HCT116 (cell line): ENCODE measurements at regions not wholly inside any gene's neighbourhood (a gene's known extent, or its start where the extent isn't known, plus 50 kb on each side); places are given as distances from the start of the nearest gene placed in this dataset.

Experiments used
- ATAC-seq: fragments of 200-7000 bp; cut with Tn5 transposase; 2 replicates; pipeline ENCODE4 v1.9.1; 2020; ENCODE audit warnings: mild to moderate bottlenecking, moderate library complexity
- BruUV-seq: library from RNA; stranded (reverse); fragments of 400-500 nt; replicated peaks from 2 replicates; lab custom pipeline; 2021; lab: Mats Ljungman, UMichigan
- CTCF ChIA-PET: fragments of 300-600 bp; sonication (Branson Sonifier 250); formaldehyde crosslinking; loops from one replicate; lab custom pipeline; 2021; ENCODE audit warnings: antibody characterized with exemption; lab: Charles Lee
- POLR2A ChIA-PET: fragments of 300-600, 350-600 bp; sonication (Branson Sonifier 250); formaldehyde crosslinking; loops from one replicate; lab custom pipeline; 2021; ENCODE audit warnings: antibody characterized with exemption; lab: Charles Lee
- RAD21 ChIA-PET, 2 experiments: fragments of 300-600 bp; sonication (Branson Sonifier 250); formaldehyde crosslinking; loops; one replicate each; lab custom pipeline; 2023; ENCODE audit warnings: low total read pairs in 2 of 2; ENCODE audit not compliant: uncharacterized antibody in 2 of 2, unreplicated experiment in 2 of 2, low non-redundant PET in 1 of 2; lab: Charles Lee
- DNase-seq: peaks from one replicate; pipeline ENCODE4 v3.0.0-alpha.2; 2010; ENCODE audit warnings: low read depth, low spot score
- H2AFZ ChIP-seq: fragments of 200-600 bp; shearing (Covaris generic), sonication (generic); 2 replicates; pipeline ENCODE4 v1.6.1; 2017; ENCODE audit warnings: low read depth, mixed run types, mixed read lengths, antibody characterized with exemption, low read length; ENCODE audit not compliant: poor library complexity, severe bottlenecking
- H3K27ac ChIP-seq: 2 replicates; pipeline ENCODE4 v1.5.1; 2012; ENCODE audit warnings: low read depth, low read length
- H3K27me3 ChIP-seq: fragments of 200-600 bp; sonication (generic); 2 replicates; pipeline ENCODE4 v1.6.1; 2016; ENCODE audit warnings: mixed run types, low read length, mixed read lengths; ENCODE audit not compliant: insufficient read depth
- H3K36me3 ChIP-seq, 2 experiments: fragments of 200-500 bp in 1 of 2; fragments of 200-600 bp in 1 of 2; sonication (Bioruptor generic) in 1 of 2; sonication (generic) in 1 of 2; 2 replicates each; pipeline versions ENCODE4 v1.5.1 to v1.6.1; 2014 to 2016; ENCODE audit warnings: low read length in 2 of 2, inconsistent platforms in 1 of 2, mixed read lengths in 1 of 2, mixed run types in 1 of 2; ENCODE audit not compliant: insufficient read depth in 2 of 2, control insufficient read depth in 1 of 2
- H3K4me1 ChIP-seq, 2 experiments: fragments of 200-600 bp in 1 of 2; sonication (generic) in 1 of 2; 2 replicates each; pipeline versions ENCODE4 v1.5.1 to v1.6.1; 2012 to 2017; ENCODE audit warnings: low read length in 2 of 2, inconsistent platforms in 1 of 2, mild to moderate bottlenecking in 1 of 2, mixed read lengths in 1 of 2, mixed run types in 1 of 2, moderate library complexity in 1 of 2; ENCODE audit not compliant: insufficient read depth in 2 of 2, control insufficient read depth in 1 of 2
- H3K4me2 ChIP-seq: fragments of 200-600 bp; sonication (generic); 2 replicates; pipeline ENCODE4 v1.6.1; 2017; ENCODE audit warnings: mixed run types, low read length, mixed read lengths
- H3K4me3 ChIP-seq, 2 experiments: fragments of 200-600 bp in 1 of 2; sonication (generic) in 1 of 2; replicated peaks in 1 of 2; 2 replicates each; pipeline ENCODE4 v1.5.1; 2011 to 2016; ENCODE audit warnings: low read length in 2 of 2, control low read depth in 1 of 2, low read depth in 1 of 2, mild to moderate bottlenecking in 1 of 2, mixed read lengths in 1 of 2, mixed run types in 1 of 2
- H3K79me2 ChIP-seq: fragments of 200-600 bp; sonication (generic); 2 replicates; pipeline ENCODE4 v1.6.1; 2017; ENCODE audit warnings: mild to moderate bottlenecking, mixed run types, low read length, moderate library complexity, mixed read lengths; ENCODE audit not compliant: insufficient read depth
- H3K9ac ChIP-seq: fragments of 200-600 bp; sonication (generic); 2 replicates; pipeline ENCODE4 v1.6.1; 2016; ENCODE audit warnings: low read length, mixed read lengths
- H3K9me2 ChIP-seq: fragments of 200-600 bp; sonication (generic), shearing (Covaris generic); 2 replicates; pipeline ENCODE4 v1.6.1; 2017; ENCODE audit warnings: mixed run types, mild to moderate bottlenecking, moderate library complexity; ENCODE audit not compliant: insufficient read depth
- H3K9me3 ChIP-seq, 2 experiments: fragments of 200-500 bp in 1 of 2; fragments of 200-600 bp in 1 of 2; sonication (Bioruptor generic) in 1 of 2; sonication (generic) in 1 of 2; 2 replicates each; pipeline ENCODE4 v1.6.1; 2014 to 2017; ENCODE audit warnings: low read length in 2 of 2, mixed read lengths in 2 of 2, inconsistent platforms in 1 of 2, low read depth in 1 of 2, mild to moderate bottlenecking in 1 of 2, mixed run types in 1 of 2, moderate library complexity in 1 of 2; ENCODE audit not compliant: control insufficient read depth in 1 of 2, insufficient read depth in 1 of 2
- H4K20me1 ChIP-seq: fragments of 200-600 bp; sonication (generic), shearing (Covaris generic); 2 replicates; pipeline ENCODE4 v1.6.1; 2017; ENCODE audit warnings: mixed run types, mild to moderate bottlenecking, moderate library complexity; ENCODE audit not compliant: insufficient read depth
- ATF3 ChIP-seq: IDR thresholded peaks from 2 replicates; pipeline ENCODE4 v1.6.1; 2012
- CEBPB ChIP-seq: IDR thresholded peaks from 2 replicates; pipeline ENCODE4 v1.6.1; 2012; ENCODE audit warnings: low read depth
- CTCF ChIP-seq, 3 experiments: fragments of 200-600 bp in 1 of 3; sonication (generic) in 1 of 3; IDR thresholded peaks in 2 of 3; conservative IDR thresholded peaks in 1 of 3; 2 replicates each; pipeline ENCODE4 v1.5.1; 2012 to 2017; ENCODE audit warnings: low read depth in 2 of 3, low read length in 2 of 3, antibody characterized with exemption in 1 of 3, borderline replicate concordance in 1 of 3, control low read depth in 1 of 3, mild to moderate bottlenecking in 1 of 3, mixed read lengths in 1 of 3, mixed run types in 1 of 3, moderate library complexity in 1 of 3; ENCODE audit not compliant: insufficient read depth in 1 of 3
- EGR1 ChIP-seq: IDR thresholded peaks from 2 replicates; pipeline ENCODE4 v1.6.1; 2012; ENCODE audit warnings: low read depth
- ELF1 ChIP-seq: IDR thresholded peaks from 2 replicates; pipeline ENCODE4 v1.6.1; 2012; ENCODE audit warnings: low read depth, borderline replicate concordance
- EZH2 ChIP-seq: fragments of 200-600 bp; sonication (generic); IDR thresholded peaks from 2 replicates; pipeline ENCODE4 v1.6.1; 2017; ENCODE audit warnings: antibody characterized with exemption, mixed run types
- EZH2phosphoT487 ChIP-seq: fragments of 200-600 bp; IDR thresholded peaks from 2 replicates; pipeline ENCODE4 v1.6.1; 2018; ENCODE audit warnings: antibody characterized with exemption, borderline replicate concordance
- JUND ChIP-seq: IDR thresholded peaks from 2 replicates; pipeline ENCODE4 v1.6.1; 2012
- MAX ChIP-seq: IDR thresholded peaks from 2 replicates; pipeline ENCODE4 v1.6.1; 2012
- POLR2A ChIP-seq: IDR thresholded peaks from 2 replicates; pipeline ENCODE4 v1.7.0; 2011; ENCODE audit warnings: borderline replicate concordance; ENCODE audit not compliant: insufficient read depth, insufficient read length; ENCODE audit errors: extremely low read depth
- RAD21 ChIP-seq: IDR thresholded peaks from 2 replicates; pipeline ENCODE4 v1.6.1; 2012; ENCODE audit warnings: low read depth, mild to moderate bottlenecking
- REST ChIP-seq: IDR thresholded peaks from 2 replicates; pipeline ENCODE4 v1.6.1; 2012; ENCODE audit warnings: low read depth
- SIN3A ChIP-seq: IDR thresholded peaks from 2 replicates; pipeline ENCODE4 v1.6.1; 2012; ENCODE audit warnings: low read depth
- SP1 ChIP-seq: IDR thresholded peaks from 2 replicates; pipeline ENCODE4 v1.6.1; 2012; ENCODE audit warnings: low read depth
- SRF ChIP-seq: IDR thresholded peaks from 2 replicates; pipeline ENCODE4 v1.6.1; 2012; ENCODE audit warnings: low read depth
- TCF7L2 ChIP-seq: IDR thresholded peaks from 2 replicates; pipeline ENCODE4 v1.7.0; 2011; ENCODE audit warnings: borderline replicate concordance, inconsistent platforms; ENCODE audit not compliant: insufficient read depth, insufficient read length; ENCODE audit errors: extremely low read depth
- YY1 ChIP-seq: IDR thresholded peaks from 2 replicates; pipeline ENCODE4 v1.6.1; 2011; ENCODE audit warnings: low read length, low read depth, moderate library complexity, mild to moderate bottlenecking; ENCODE audit not compliant: insufficient replicate concordance; ENCODE audit errors: extremely low read depth
- ZBTB33 ChIP-seq: IDR thresholded peaks from 2 replicates; pipeline ENCODE4 v1.6.1; 2011; ENCODE audit warnings: mild to moderate bottlenecking, low read length, moderate library complexity; ENCODE audit not compliant: insufficient replicate concordance; ENCODE audit errors: extremely low read depth
- ZFX ChIP-seq: fragments of 450-650 bp; IDR thresholded peaks from 2 replicates; pipeline ENCODE4 v1.6.1; 2017
- ZNF274 ChIP-seq: fragments of 200-500 bp; sonication (Bioruptor generic); IDR thresholded peaks from 2 replicates; pipeline ENCODE4 v1.6.1; 2014; ENCODE audit warnings: mild to moderate bottlenecking, low read depth, low read length, inconsistent platforms
- intact Hi-C: fragments of 100-400 bp; cut with micrococcal nuclease; formaldehyde crosslinking; loops from 2 replicates; pipeline ENCODE4 v1.10.0; 2022

- Histone ChIP-seq H3K9ac (no peak overlapping the region), H3K27me3 (peaks cover 52% of the 10 kb centered on the region), H3K79me2 (no peaks in the 10 kb centered on the region), H3K36me3 (no peaks in the 10 kb centered on the region), H3K9me2 (no peaks in the 10 kb centered on the region), H2AFZ (no peak overlapping the region), H3K4me1 (no peaks in the 10 kb centered on the region), H3K4me2 (no peak overlapping the region), H4K20me1 (no peaks in the 10 kb centered on the region), H3K9me3 (no peaks in the 10 kb centered on the region), H3K4me3 (no peak overlapping the region), H3K27ac (no peak overlapping the region)
- ChIA-PET RAD21 (no interaction called here), POLR2A (no interaction called here), CTCF (no interaction called here)
- ATAC-seq = no peak
- TF ChIP-seq EZH2phosphoT487 (no peak), TCF7L2 (no peak), YY1 (no peak), CEBPB (no peak), RAD21 (no peak), EZH2 (no peak), ATF3 (no peak), SRF (no peak), SIN3A (no peak), MAX (no peak), CTCF (IDR thresholded peaks at IDR 0.05 in 2 of 3, conservative IDR thresholded peaks at IDR 0.05 in 1 of 3; ENCODE audit: borderline replicate concordance in 1 of 3, insufficient read depth in 1 of 3, low read depth in 2 of 3, low read length in 2 of 3) (no peak), ELF1 (no peak), POLR2A (no peak), EGR1 (no peak), SP1 (no peak), ZFX (no peak), ZNF274 (no peak), JUND (no peak), REST (no peak), ZBTB33 (no peak)
- no TSS peak for BruUV-seq
- intact Hi-C loops = no loop called here
- no peak for DNase-seq
Observed at GRCh38 chr20:48332555-48332954, 495.2 kb downstream of the PREX1 start.
